HepG2 (cell line): ENCODE measurements at regions not wholly inside any gene's neighbourhood (a gene's known extent, or its start where the extent isn't known, plus 50 kb on each side); places are given as distances from the start of the nearest gene placed in this dataset.

Experiments
- ATAC-seq: fragments of 200-7000 bp; cut with Tn5 transposase; 3 replicates; pipeline ENCODE4 v1.9.1; 2020; ENCODE audit warnings: mild to moderate bottlenecking, moderate library complexity
- BruUV-seq: library from RNA; stranded (reverse); fragments of 400-500 nt; replicated peaks from 2 replicates; lab custom pipeline; 2021; lab: Mats Ljungman, UMichigan
- CTCF ChIA-PET: fragments of 300-600 bp; formaldehyde crosslinking; extraction: SDS; loops from one replicate; lab custom pipeline; 2021; ENCODE audit warnings: low total read pairs, inconsistent platforms, low intra/inter-chr PET ratio; lab: Yijun Ruan, JAX
- POLR2A ChIA-PET: fragments of 350-600 bp; sonication (Branson Sonifier 250); formaldehyde crosslinking; loops from one replicate; lab custom pipeline; 2020; ENCODE audit warnings: antibody characterized with exemption, inconsistent platforms; lab: Yijun Ruan, JAX
- DNase-seq: peaks from one replicate; pipeline ENCODE4 v3.0.0-alpha.2; 2015; ENCODE audit warnings: low spot score
- FAIRE-seq: peaks from 3 replicates; lab custom pipeline; 2011; peaks lifted over from hg19 to GRCh38; lab: Jason Lieb, UNC
- H2AFZ ChIP-seq: one replicate; pipeline ENCODE4 v1.6.1; 2011; ENCODE audit warnings: low read length, inconsistent platforms
- H3K27ac ChIP-seq: fragments of 300-600 bp; 3 replicates; pipeline ENCODE4 v1.8.0; 2011; ENCODE audit warnings: mixed run types, mild to moderate bottlenecking, mixed read lengths, low read length, inconsistent platforms; ENCODE audit not compliant: insufficient read depth; ENCODE audit errors: extremely low read length
- H3K27me3 ChIP-seq, 2 experiments: fragments of 200-600 bp in 1 of 2; 2 replicates in 1 of 2; 3 replicates in 1 of 2; pipeline versions ENCODE4 v1.6.0 to v1.8.0; 2011; ENCODE audit warnings: low read length in 2 of 2, mild to moderate bottlenecking in 2 of 2, moderate library complexity in 2 of 2, inconsistent platforms in 1 of 2; ENCODE audit not compliant: insufficient read depth in 2 of 2, control insufficient read depth in 1 of 2
- H3K36me3 ChIP-seq, 2 experiments: fragments of 200-600 bp in 1 of 2; replicated peaks in 1 of 2; 2 replicates in 1 of 2; 3 replicates in 1 of 2; pipeline versions ENCODE4 v1.5.1 to v1.8.0; 2011; ENCODE audit warnings: low read length in 2 of 2, inconsistent platforms in 1 of 2; ENCODE audit not compliant: insufficient read depth in 2 of 2, control insufficient read depth in 1 of 2
- H3K4me1 ChIP-seq: 2 replicates; pipeline ENCODE4 v1.5.1; 2012; ENCODE audit warnings: low read length, inconsistent platforms; ENCODE audit not compliant: insufficient read depth
- H3K4me2 ChIP-seq: 2 replicates; pipeline ENCODE4 v1.6.0; 2011; ENCODE audit warnings: low read depth, low read length, inconsistent platforms
- H3K4me3 ChIP-seq, 3 experiments: fragments of 200-600 bp in 1 of 3; sonication (generic), shearing (Covaris generic) in 1 of 3; replicated peaks in 1 of 3; 2 replicates each; pipeline ENCODE4 v1.5.1; 2011 to 2016; ENCODE audit warnings: low read length in 3 of 3, inconsistent platforms in 2 of 3, low read depth in 2 of 3, mild to moderate bottlenecking in 2 of 3, control low read depth in 1 of 3, mixed read lengths in 1 of 3; ENCODE audit not compliant: insufficient read depth in 1 of 3
- H3K79me2 ChIP-seq: one replicate; pipeline ENCODE4 v1.6.1; 2011; ENCODE audit warnings: low read length, inconsistent platforms; ENCODE audit not compliant: insufficient read depth
- H3K9ac ChIP-seq: 2 replicates; pipeline ENCODE4 v1.6.0; 2011; ENCODE audit warnings: mild to moderate bottlenecking, low read depth, low read length, inconsistent platforms; ENCODE audit not compliant: insufficient read depth
- H3K9me3 ChIP-seq: 2 replicates; pipeline ENCODE4 v1.5.1; 2012; ENCODE audit warnings: mild to moderate bottlenecking, low read length
- H4K20me1 ChIP-seq: 2 replicates; pipeline ENCODE4 v1.6.0; 2011; ENCODE audit warnings: inconsistent platforms, mild to moderate bottlenecking, low read length, moderate library complexity; ENCODE audit not compliant: insufficient read depth
- IRF1 ChIP-seq: sonication (generic); formaldehyde crosslinking; IDR thresholded peaks from 2 replicates; pipeline ENCODE4 v1.4.0; 2020; ENCODE audit warnings: low read depth, mild to moderate bottlenecking, missing genetic modification reagents
- IRF2 ChIP-seq: IDR thresholded peaks from 2 replicates; pipeline ENCODE4 v1.6.1; 2018; ENCODE audit warnings: missing genetic modification reagents, missing compliant biosample characterization
- NFE2 ChIP-seq: sonication (generic); formaldehyde crosslinking; IDR thresholded peaks from 2 replicates; pipeline ENCODE4 v1.4.0; 2020; ENCODE audit warnings: missing genetic modification reagents
- NR2F1 ChIP-seq, 2 experiments: fragments of 450-650 bp in 1 of 2; formaldehyde crosslinking in 1 of 2; IDR thresholded peaks; 2 replicates each; pipeline versions ENCODE4 v1.5.0 to v1.6.1; 2016 to 2020; ENCODE audit warnings: mild to moderate bottlenecking in 1 of 2, missing compliant biosample characterization in 1 of 2, missing genetic modification reagents in 1 of 2, moderate library complexity in 1 of 2
- REST ChIP-seq, 2 experiments: IDR thresholded peaks; 2 replicates each; pipeline ENCODE4 v1.6.1; 2011 to 2012; ENCODE audit warnings: low read length in 2 of 2, borderline replicate concordance in 1 of 2, low read depth in 1 of 2, mild to moderate bottlenecking in 1 of 2, moderate library complexity in 1 of 2
- SAFB2 ChIP-seq: sonication (generic); formaldehyde crosslinking; IDR thresholded peaks from 2 replicates; pipeline ENCODE4 v1.5.1; 2020; ENCODE audit warnings: missing genetic modification reagents, low read depth, mild to moderate bottlenecking, borderline replicate concordance
- SATB2 ChIP-seq: sonication (generic); formaldehyde crosslinking; IDR thresholded peaks from 2 replicates; pipeline ENCODE4 v1.5.0; 2020; ENCODE audit warnings: missing genetic modification reagents
- TMF1 ChIP-seq: sonication (generic); formaldehyde crosslinking; IDR thresholded peaks from 2 replicates; pipeline ENCODE4 v1.8.1; 2022; ENCODE audit warnings: low read depth, missing genetic modification reagents
- XBP1 ChIP-seq: sonication (generic); formaldehyde crosslinking; IDR thresholded peaks from 2 replicates; pipeline ENCODE4 v1.5.0; 2020; ENCODE audit warnings: missing genetic modification reagents
- YEATS2 ChIP-seq: sonication (generic); formaldehyde crosslinking; IDR thresholded peaks from 2 replicates; pipeline ENCODE4 v1.4.0; 2020; ENCODE audit warnings: missing genetic modification reagents, borderline replicate concordance
- ZBTB7A ChIP-seq: sonication (generic); formaldehyde crosslinking; IDR thresholded peaks from 2 replicates; pipeline ENCODE4 v1.8.0; 2022; ENCODE audit warnings: mild to moderate bottlenecking, missing genetic modification reagents
- ZNF713 ChIP-seq: sonication (generic); formaldehyde crosslinking; IDR thresholded peaks from 2 replicates; pipeline ENCODE4 v1.4.0; 2020; ENCODE audit warnings: mild to moderate bottlenecking, missing genetic modification reagents
- ZNF841 ChIP-seq: sonication (generic); formaldehyde crosslinking; IDR thresholded peaks from 2 replicates; pipeline ENCODE4 v1.8.1; 2023; ENCODE audit warnings: missing genetic modification reagents, borderline replicate concordance
- ZSCAN29 ChIP-seq: sonication (generic); formaldehyde crosslinking; conservative IDR thresholded peaks from 2 replicates; pipeline ENCODE4 v1.4.0; 2020; ENCODE audit warnings: mild to moderate bottlenecking, missing genetic modification reagents
- WGBS: methylation state at CpG from one replicate; pipeline ENCODE4 v1.1.6; 2017; ENCODE audit warnings: low lambda C conversion rate; 5-methylcytosine and 5-hydroxymethylcytosine counted together
- in situ Hi-C: cut with HindIII; loops from 2 replicates; pipeline ENCODE4 v1.10.0; 2017; ENCODE audit warnings: low pct_unique_long_range_greater_than_20kb; ENCODE audit not compliant: extremely low pct_ligation_motif_present
- intact Hi-C: fragments of 100-400 bp; cut with micrococcal nuclease; formaldehyde crosslinking; loops from one replicate; pipeline ENCODE4 v1.10.0; 2022; ENCODE audit not compliant: unreplicated experiment

- in situ Hi-C loops: no loop called here
Measured at GRCh38 chr1:82903626-82904025, 1095.3 kb downstream of the TTLL7 start.

More at GRCh38 chr1:82903626-82904025, 1095.3 kb downstream of the TTLL7 start:
- ChIA-PET POLR2A (no interaction called here), CTCF (no interaction called here)
- no peaks in the 10 kb centered on the region for H3K79me2 ChIP-seq
- no peaks in the 10 kb centered on the region for H3K36me3 ChIP-seq
- peaks cover 65% of the 10 kb centered on the region for H3K9me3 ChIP-seq
- TF ChIP-seq SAFB2 (CRISPR knock-in tag): no peak
- no peak for TF ChIP-seq REST (IDR thresholded peaks at IDR 0.05; ENCODE audit: borderline replicate concordance in 1 of 2, low read depth in 1 of 2, low read length in 2 of 2)
- TF ChIP-seq ZBTB7A: no peak
- TF ChIP-seq IRF1 (CRISPR knock-in tag): no peak
- no peak for TF ChIP-seq ZSCAN29 (CRISPR knock-in tag)
- TF ChIP-seq ZNF713 (CRISPR knock-in tag): no peak
- no peak for TF ChIP-seq TMF1
- no peak for TF ChIP-seq SATB2 (CRISPR knock-in tag)
- TF ChIP-seq IRF2 (CRISPR knock-in tag): no peak
- TF ChIP-seq NR2F1 (CRISPR knock-in tag; IDR thresholded peaks at IDR 0.05): no peak
- no peak for TF ChIP-seq ZNF841 (CRISPR knock-in tag)
- TF ChIP-seq NFE2 (CRISPR knock-in tag): no peak
- TF ChIP-seq YEATS2: no peak
- no peak for TF ChIP-seq XBP1
- H3K4me3 ChIP-seq: no peak overlapping the region
- FAIRE-seq: no peak
- H3K9ac ChIP-seq: no peak overlapping the region
- intact Hi-C loops: no loop called here
- no peak for ATAC-seq
- no peaks in the 10 kb centered on the region for H4K20me1 ChIP-seq
- BruUV-seq: no TSS peak
- no peak overlapping the region for H3K4me2 ChIP-seq
- no peaks in the 10 kb centered on the region for H3K27me3 ChIP-seq
- WGBS: 20% methylated on average over 4 of the region's 4 CpGs
- DNase-seq: no peak
- H3K4me1 ChIP-seq: no peaks in the 10 kb centered on the region
- no peak overlapping the region for H2AFZ ChIP-seq
- H3K27ac ChIP-seq: no peak overlapping the region
